Upper lobe of left lung (tissue), 6 donors: ENCODE measurements at regions not wholly inside any gene's neighbourhood (a gene's known extent, or its start where the extent isn't known, plus 50 kb on each side); places are given as distances from the start of the nearest gene placed in this dataset.
"Not testable (repeated sequence)": the region's sequence is repeated elsewhere in the genome, so short reads cannot be mapped to it uniquely, and the experiment has no call there.

Experiments
- ATAC-seq, 2 donors: fragments of 200-7000 bp; cut with Tn5 transposase; one replicate each; pipeline ENCODE4 v1.9.1; 2022; ENCODE audit warnings: mild to moderate bottlenecking in 2 of 2, moderate library complexity in 2 of 2; ENCODE audit not compliant: low FRiP score in 2 of 2
- DNase-seq, 2 donors: peaks; one replicate each; pipeline ENCODE4 v3.0.0-alpha.2; 2019 to 2020
- H3K27ac ChIP-seq, 4 donors: fragments of 200-600 bp; sonication (generic); one replicate each; pipeline ENCODE4 v1.5.1; 2016 to 2019
- H3K27me3 ChIP-seq, 4 donors: fragments of 200-600 bp; sonication (generic); one replicate each; pipeline ENCODE4 v1.5.1; 2017 to 2019
- H3K36me3 ChIP-seq, 4 donors: fragments of 200-600 bp; sonication (generic); one replicate each; pipeline ENCODE4 v1.5.1; 2016 to 2019
- H3K4me1 ChIP-seq, 4 donors: fragments of 200-600 bp; sonication (generic); one replicate each; pipeline ENCODE4 v1.5.1; 2018 to 2019
- H3K4me3 ChIP-seq, 4 donors: fragments of 200-600 bp; sonication (generic); one replicate each; pipeline ENCODE4 v1.5.1; 2017 to 2019; ENCODE audit warnings: mild to moderate bottlenecking in 2 of 4, moderate library complexity in 1 of 4
- H3K9me3 ChIP-seq, 4 donors: fragments of 200-600 bp; sonication (generic); one replicate each; pipeline ENCODE4 v1.5.1; 2018 to 2019
- CTCF ChIP-seq, 6 experiments: fragments of 450-650 bp in 4 of 6; fragments of 200-600 bp in 2 of 6; sonication (generic) in 2 of 6; IDR thresholded peaks; one replicate each; pipeline ENCODE4 v1.5.1; 2016 to 2019; ENCODE audit warnings: antibody characterized with exemption in 6 of 6
- EP300 ChIP-seq, 4 donors: sonication (generic); formaldehyde crosslinking; IDR thresholded peaks; one replicate each; pipeline ENCODE4 v1.5.1; 2017; ENCODE audit warnings: antibody characterized with exemption in 4 of 4, control low read depth in 2 of 4
- POLR2A ChIP-seq, 4 donors: fragments of 450-650 bp; IDR thresholded peaks; one replicate each; pipeline ENCODE4 v1.5.1; 2016 to 2017; ENCODE audit warnings: antibody characterized with exemption in 4 of 4, mild to moderate bottlenecking in 2 of 4
- POLR2AphosphoS5 ChIP-seq, 2 donors: sonication (generic); formaldehyde crosslinking; IDR thresholded peaks; one replicate each; pipeline ENCODE4 v1.5.1; 2017; ENCODE audit warnings: antibody characterized with exemption in 2 of 2
- WGBS, 2 donors: methylation state at CpG; one replicate each; pipeline ENCODE4 v1.1.5; 2017 to 2018; 5-methylcytosine and 5-hydroxymethylcytosine counted together
- donor health status: DM: no; HTN: no; CAD: no; lungs with moderate emphysema.
- donor health status: DM: no; HTN: yes; CAD: no; lungs with severe emphysema.

DNA sequence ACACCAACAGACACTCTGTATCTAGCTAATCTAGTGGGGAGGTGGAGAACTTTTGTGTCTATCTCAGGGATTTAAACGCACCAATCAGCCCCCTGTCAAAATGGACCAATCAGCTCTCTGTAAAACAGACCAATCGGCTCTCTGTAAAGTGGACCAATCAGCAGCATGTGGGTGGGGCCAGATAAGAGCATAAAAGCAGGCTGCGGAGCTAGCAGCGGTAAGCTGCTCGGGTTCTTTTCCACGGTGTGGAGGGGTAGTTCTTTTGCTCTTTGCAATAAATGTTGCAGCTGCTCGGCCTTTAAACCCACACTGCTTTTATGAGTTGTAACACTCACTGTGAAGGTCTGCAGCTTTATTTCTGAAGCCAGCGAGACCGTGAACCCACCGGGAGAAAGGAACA, 51.3 kb upstream of the FOXI3 start:
- no peak overlapping the region for H3K4me3 ChIP-seq
- no peak overlapping the region for H3K27ac ChIP-seq
- H3K36me3 ChIP-seq: no peaks in the 10 kb centered on the region
- TF ChIP-seq EP300 (IDR thresholded peaks at IDR 0.05): no peak
- TF ChIP-seq POLR2AphosphoS5 (IDR thresholded peaks at IDR 0.05): no peak
- no peak for TF ChIP-seq CTCF (IDR thresholded peaks at IDR 0.05)
- no peak for TF ChIP-seq POLR2A (IDR thresholded peaks at IDR 0.05)
- H3K4me1 ChIP-seq: no peaks in the 10 kb centered on the region
- no peaks in the 10 kb centered on the region for H3K9me3 ChIP-seq
- ATAC-seq (no peak), DNase-seq (no peak)
- no peaks in the 10 kb centered on the region for H3K27me3 ChIP-seq
- 94 to 95% methylated on average over 10 of the region's 10 CpGs for WGBS, 2 donors

- H3K9me3 ChIP-seq, ATAC-seq, H3K27me3 ChIP-seq, H3K27ac ChIP-seq, H3K4me1 ChIP-seq, H3K4me3 ChIP-seq, H3K36me3 ChIP-seq: not testable (repeated sequence)
- 88 to 90% methylated on average over 4 to 15 of the region's 19 CpGs for WGBS, 2 donors
- peak in 1 of 2 donors; percentile 55 for DNase-seq
Observed at GRCh38 chr2:88503359-88503662, 50.8 kb upstream of the FOXI3 start.
